WTC11 (cell line): ENCODE measurements at regions not wholly inside any gene's neighbourhood (a gene's known extent, or its start where the extent isn't known, plus 50 kb on each side); places are given as distances from the start of the nearest gene placed in this dataset.

ENCODE experiments used
- ATAC-seq: fragments of 200-7000 bp; cut with Tn5 transposase; 2 replicates; pipeline ENCODE4 v1.10.0; 2021; ENCODE audit warnings: mild to moderate bottlenecking, moderate library complexity
- CTCF ChIA-PET: fragments of 300-600 bp; sonication (Branson Sonifier 250); formaldehyde crosslinking; loops from one replicate; lab custom pipeline; 2021; ENCODE audit warnings: antibody characterized with exemption; lab: Charles Lee
- POLR2A ChIA-PET: fragments of 350-600 bp; sonication (Branson Sonifier 250); formaldehyde crosslinking; loops from one replicate; lab custom pipeline; 2021; ENCODE audit warnings: antibody characterized with exemption; lab: Charles Lee
- DNase-seq: peaks from one replicate; pipeline ENCODE4 v3.0.0; 2021; ENCODE audit warnings: low spot score
- H3K27ac Mint-ChIP-seq: 2 replicates; pipeline ENCODE4 v1.8.0; 2021; ENCODE audit warnings: mixed read lengths
- H3K27me3 Mint-ChIP-seq: 2 replicates; pipeline ENCODE4 v1.8.0; 2021; ENCODE audit warnings: low read depth, mild to moderate bottlenecking, moderate library complexity, mixed read lengths
- H3K36me3 Mint-ChIP-seq: 2 replicates; pipeline ENCODE4 v1.8.0; 2021; ENCODE audit warnings: mixed read lengths
- H3K4me1 Mint-ChIP-seq: 2 replicates; pipeline ENCODE4 v1.8.0; 2022; ENCODE audit warnings: mixed read lengths
- H3K4me3 Mint-ChIP-seq: 2 replicates; pipeline ENCODE4 v1.8.0; 2021; ENCODE audit warnings: mild to moderate bottlenecking, moderate library complexity, mixed read lengths
- H3K9me3 Mint-ChIP-seq: 2 replicates; pipeline ENCODE4 v1.8.0; 2021; ENCODE audit warnings: mixed read lengths
- GTF2I ChIP-seq: fragments of 250-450 bp; sonication (Bioruptor Pico); conservative IDR thresholded peaks from 2 replicates; pipeline ENCODE4 v1.4.0; 2021; ENCODE audit warnings: mild to moderate bottlenecking
- NR2C2 ChIP-seq: sonication (generic); formaldehyde crosslinking; IDR thresholded peaks from 2 replicates; pipeline ENCODE4 v1.8.0; 2022; ENCODE audit warnings: mild to moderate bottlenecking, missing genetic modification reagents
- SOX15 ChIP-seq: fragments of 250-450 bp; sonication (Bioruptor Pico); IDR thresholded peaks from 2 replicates; pipeline ENCODE4 v1.9.0; 2021; ENCODE audit warnings: mild to moderate bottlenecking
- ZNF232 ChIP-seq: sonication (generic); formaldehyde crosslinking; IDR thresholded peaks from 2 replicates; pipeline ENCODE4 v1.8.0; 2022; ENCODE audit warnings: mild to moderate bottlenecking, missing genetic modification reagents
- TF ChIP-seq, protein P1 (sequence below): sonication (generic); formaldehyde crosslinking; IDR thresholded peaks from 2 replicates; pipeline ENCODE4 v1.8.1; 2023; ENCODE audit warnings: mild to moderate bottlenecking, moderate library complexity, missing genetic modification reagents
- TF ChIP-seq, protein P2 (sequence below): sonication (generic); formaldehyde crosslinking; IDR thresholded peaks from 2 replicates; pipeline ENCODE4 v1.8.1; 2022; ENCODE audit warnings: low read depth, missing genetic modification reagents, borderline replicate concordance
- TF ChIP-seq, protein P3 (sequence below): fragments of 250-450 bp; sonication (Bioruptor Pico); IDR thresholded peaks from 2 replicates; pipeline ENCODE4 v1.9.0; 2021; ENCODE audit warnings: mild to moderate bottlenecking, borderline replicate concordance
- TF ChIP-seq, protein P4 (sequence below): sonication (generic); formaldehyde crosslinking; IDR thresholded peaks from 2 replicates; pipeline ENCODE4 v1.8.0; 2022; ENCODE audit warnings: mild to moderate bottlenecking, missing genetic modification reagents
- TF ChIP-seq, protein P5 (sequence below): sonication (generic); formaldehyde crosslinking; IDR thresholded peaks from 2 replicates; pipeline ENCODE4 v1.8.1; 2023; ENCODE audit warnings: mild to moderate bottlenecking, missing genetic modification reagents, moderate library complexity
- TF ChIP-seq, protein P6 (sequence below): sonication (generic); formaldehyde crosslinking; IDR thresholded peaks from 2 replicates; pipeline ENCODE4 v1.8.1; 2022; ENCODE audit warnings: mild to moderate bottlenecking, moderate library complexity, missing genetic modification reagents

DNA sequence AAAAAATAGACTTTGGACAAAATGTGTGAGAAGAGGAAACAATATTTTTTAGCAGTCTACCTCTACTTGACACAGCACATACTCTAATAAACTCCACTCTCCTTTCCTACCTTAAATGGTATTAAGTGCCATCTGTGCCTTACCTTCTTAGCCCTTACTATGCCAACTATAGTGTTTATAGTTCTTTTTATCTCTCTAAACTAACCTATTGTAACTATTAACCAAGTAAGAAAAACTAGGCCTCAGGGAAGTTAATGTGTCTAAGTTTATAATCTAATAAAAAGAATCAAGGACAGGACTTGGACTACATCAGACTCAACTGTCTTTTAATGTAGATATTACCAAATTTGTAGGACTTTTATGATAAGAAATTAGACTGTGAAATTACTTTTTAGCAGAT lies 251.7 kb upstream of the ROBO2 start:
- Mint-ChIP-seq H3K27ac (no peak overlapping the region), H3K4me1 (peaks cover 15% of the 10 kb centered on the region), H3K27me3 (no peaks in the 10 kb centered on the region), H3K4me3 (no peak overlapping the region), H3K36me3 (peaks cover 22% of the 10 kb centered on the region), H3K9me3 (peaks cover 30% of the 10 kb centered on the region)
- DNase-seq = no peak
- CTCF ChIA-PET = no interaction called here
- TF ChIP-seq, protein P1, sequence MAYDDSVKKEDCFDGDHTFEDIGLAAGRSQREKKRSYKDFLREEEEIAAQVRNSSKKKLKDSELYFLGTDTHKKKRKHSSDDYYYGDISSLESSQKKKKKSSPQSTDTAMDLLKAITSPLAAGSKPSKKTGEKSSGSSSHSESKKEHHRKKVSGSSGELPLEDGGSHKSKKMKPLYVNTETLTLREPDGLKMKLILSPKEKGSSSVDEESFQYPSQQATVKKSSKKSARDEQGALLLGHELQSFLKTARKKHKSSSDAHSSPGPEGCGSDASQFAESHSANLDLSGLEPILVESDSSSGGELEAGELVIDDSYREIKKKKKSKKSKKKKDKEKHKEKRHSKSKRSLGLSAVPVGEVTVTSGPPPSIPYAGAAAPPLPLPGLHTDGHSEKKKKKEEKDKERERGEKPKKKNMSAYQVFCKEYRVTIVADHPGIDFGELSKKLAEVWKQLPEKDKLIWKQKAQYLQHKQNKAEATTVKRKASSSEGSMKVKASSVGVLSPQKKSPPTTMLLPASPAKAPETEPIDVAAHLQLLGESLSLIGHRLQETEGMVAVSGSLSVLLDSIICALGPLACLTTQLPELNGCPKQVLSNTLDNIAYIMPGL = no peak
- TF ChIP-seq NR2C2 (CRISPR knock-in tag) (no peak), ZNF232 (no peak), SOX15 (no peak)
- TF ChIP-seq, protein P2, sequence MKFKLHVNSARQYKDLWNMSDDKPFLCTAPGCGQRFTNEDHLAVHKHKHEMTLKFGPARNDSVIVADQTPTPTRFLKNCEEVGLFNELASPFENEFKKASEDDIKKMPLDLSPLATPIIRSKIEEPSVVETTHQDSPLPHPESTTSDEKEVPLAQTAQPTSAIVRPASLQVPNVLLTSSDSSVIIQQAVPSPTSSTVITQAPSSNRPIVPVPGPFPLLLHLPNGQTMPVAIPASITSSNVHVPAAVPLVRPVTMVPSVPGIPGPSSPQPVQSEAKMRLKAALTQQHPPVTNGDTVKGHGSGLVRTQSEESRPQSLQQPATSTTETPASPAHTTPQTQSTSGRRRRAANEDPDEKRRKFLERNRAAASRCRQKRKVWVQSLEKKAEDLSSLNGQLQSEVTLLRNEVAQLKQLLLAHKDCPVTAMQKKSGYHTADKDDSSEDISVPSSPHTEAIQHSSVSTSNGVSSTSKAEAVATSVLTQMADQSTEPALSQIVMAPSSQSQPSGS = no peak
- TF ChIP-seq, protein P3, sequence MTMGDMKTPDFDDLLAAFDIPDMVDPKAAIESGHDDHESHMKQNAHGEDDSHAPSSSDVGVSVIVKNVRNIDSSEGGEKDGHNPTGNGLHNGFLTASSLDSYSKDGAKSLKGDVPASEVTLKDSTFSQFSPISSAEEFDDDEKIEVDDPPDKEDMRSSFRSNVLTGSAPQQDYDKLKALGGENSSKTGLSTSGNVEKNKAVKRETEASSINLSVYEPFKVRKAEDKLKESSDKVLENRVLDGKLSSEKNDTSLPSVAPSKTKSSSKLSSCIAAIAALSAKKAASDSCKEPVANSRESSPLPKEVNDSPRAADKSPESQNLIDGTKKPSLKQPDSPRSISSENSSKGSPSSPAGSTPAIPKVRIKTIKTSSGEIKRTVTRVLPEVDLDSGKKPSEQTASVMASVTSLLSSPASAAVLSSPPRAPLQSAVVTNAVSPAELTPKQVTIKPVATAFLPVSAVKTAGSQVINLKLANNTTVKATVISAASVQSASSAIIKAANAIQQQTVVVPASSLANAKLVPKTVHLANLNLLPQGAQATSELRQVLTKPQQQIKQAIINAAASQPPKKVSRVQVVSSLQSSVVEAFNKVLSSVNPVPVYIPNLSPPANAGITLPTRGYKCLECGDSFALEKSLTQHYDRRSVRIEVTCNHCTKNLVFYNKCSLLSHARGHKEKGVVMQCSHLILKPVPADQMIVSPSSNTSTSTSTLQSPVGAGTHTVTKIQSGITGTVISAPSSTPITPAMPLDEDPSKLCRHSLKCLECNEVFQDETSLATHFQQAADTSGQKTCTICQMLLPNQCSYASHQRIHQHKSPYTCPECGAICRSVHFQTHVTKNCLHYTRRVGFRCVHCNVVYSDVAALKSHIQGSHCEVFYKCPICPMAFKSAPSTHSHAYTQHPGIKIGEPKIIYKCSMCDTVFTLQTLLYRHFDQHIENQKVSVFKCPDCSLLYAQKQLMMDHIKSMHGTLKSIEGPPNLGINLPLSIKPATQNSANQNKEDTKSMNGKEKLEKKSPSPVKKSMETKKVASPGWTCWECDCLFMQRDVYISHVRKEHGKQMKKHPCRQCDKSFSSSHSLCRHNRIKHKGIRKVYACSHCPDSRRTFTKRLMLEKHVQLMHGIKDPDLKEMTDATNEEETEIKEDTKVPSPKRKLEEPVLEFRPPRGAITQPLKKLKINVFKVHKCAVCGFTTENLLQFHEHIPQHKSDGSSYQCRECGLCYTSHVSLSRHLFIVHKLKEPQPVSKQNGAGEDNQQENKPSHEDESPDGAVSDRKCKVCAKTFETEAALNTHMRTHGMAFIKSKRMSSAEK (CRISPR knock-in tag) = no peak
- ATAC-seq = no peak
- POLR2A ChIA-PET = no interaction called here

DNA sequence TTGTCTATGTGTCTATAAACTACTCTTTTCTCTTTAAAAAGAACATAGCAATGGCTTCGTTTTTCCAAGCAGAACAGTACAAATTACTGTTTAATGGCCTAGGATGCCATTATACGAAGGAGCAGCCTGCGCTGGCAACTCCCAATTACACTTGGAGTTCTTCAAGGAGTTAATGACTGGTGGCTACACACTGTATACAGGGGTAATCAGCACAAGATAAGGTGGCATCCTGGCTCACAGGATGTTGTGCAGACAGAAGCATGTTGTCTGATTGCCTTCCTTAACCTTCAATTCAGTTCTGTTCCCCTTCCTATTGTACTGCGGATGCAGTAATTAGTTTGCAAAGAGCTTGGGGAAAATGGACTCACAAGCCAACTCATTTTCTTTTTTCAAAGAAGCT lies 250.7 kb upstream of the ROBO2 start:
- no peak overlapping the region for H3K4me3 Mint-ChIP-seq
- ChIA-PET CTCF (interaction anchor here (0.6 kb wide), 1 partner anchor 178 kb away, joined by 4 read pairs; no protein-coding TSS in a partner anchor), POLR2A (no interaction called here)
- TF ChIP-seq, protein P4, sequence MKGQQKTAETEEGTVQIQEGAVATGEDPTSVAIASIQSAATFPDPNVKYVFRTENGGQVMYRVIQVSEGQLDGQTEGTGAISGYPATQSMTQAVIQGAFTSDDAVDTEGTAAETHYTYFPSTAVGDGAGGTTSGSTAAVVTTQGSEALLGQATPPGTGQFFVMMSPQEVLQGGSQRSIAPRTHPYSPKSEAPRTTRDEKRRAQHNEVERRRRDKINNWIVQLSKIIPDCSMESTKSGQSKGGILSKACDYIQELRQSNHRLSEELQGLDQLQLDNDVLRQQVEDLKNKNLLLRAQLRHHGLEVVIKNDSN = no peak
- TF ChIP-seq GTF2I = no peak
- H3K4me1 Mint-ChIP-seq = peaks cover 16% of the 10 kb centered on the region
- peaks cover 14% of the 10 kb centered on the region for H3K36me3 Mint-ChIP-seq
- ATAC-seq (peak; percentile 93), DNase-seq (no peak)
- peaks cover 20% of the 10 kb centered on the region for H3K9me3 Mint-ChIP-seq
- H3K27ac Mint-ChIP-seq = no peak overlapping the region
- no peaks in the 10 kb centered on the region for H3K27me3 Mint-ChIP-seq

DNA sequence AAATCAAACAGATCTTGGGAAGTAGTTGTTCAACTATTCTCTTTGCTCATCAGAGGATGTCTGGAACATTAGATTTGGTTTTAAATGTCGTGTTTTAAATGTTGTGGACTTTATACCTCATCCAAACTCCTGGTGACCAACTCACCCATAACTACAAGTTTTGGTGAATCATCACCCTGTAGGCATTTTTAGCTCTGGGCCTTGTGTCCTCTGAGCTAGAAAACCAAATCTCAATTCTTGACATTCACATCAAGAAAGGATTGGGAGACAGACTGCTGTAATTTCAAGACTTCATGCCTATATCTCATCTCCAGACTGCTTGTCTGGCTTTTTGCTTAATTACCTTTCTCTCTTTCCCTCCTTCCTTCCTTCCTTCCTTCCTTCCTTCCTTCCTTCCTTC lies 228.5 kb upstream of the ROBO2 start:
- ChIA-PET CTCF (no interaction called here), POLR2A (no interaction called here)
- TF ChIP-seq, protein P5, sequence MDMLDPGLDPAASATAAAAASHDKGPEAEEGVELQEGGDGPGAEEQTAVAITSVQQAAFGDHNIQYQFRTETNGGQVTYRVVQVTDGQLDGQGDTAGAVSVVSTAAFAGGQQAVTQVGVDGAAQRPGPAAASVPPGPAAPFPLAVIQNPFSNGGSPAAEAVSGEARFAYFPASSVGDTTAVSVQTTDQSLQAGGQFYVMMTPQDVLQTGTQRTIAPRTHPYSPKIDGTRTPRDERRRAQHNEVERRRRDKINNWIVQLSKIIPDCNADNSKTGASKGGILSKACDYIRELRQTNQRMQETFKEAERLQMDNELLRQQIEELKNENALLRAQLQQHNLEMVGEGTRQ = no peak
- TF ChIP-seq, protein P6, sequence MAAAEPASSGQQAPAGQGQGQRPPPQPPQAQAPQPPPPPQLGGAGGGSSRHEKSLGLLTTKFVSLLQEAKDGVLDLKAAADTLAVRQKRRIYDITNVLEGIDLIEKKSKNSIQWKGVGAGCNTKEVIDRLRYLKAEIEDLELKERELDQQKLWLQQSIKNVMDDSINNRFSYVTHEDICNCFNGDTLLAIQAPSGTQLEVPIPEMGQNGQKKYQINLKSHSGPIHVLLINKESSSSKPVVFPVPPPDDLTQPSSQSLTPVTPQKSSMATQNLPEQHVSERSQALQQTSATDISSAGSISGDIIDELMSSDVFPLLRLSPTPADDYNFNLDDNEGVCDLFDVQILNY (CRISPR knock-in tag) = no peak
- Mint-ChIP-seq H3K9me3 (no peaks in the 10 kb centered on the region), H3K27me3 (no peaks in the 10 kb centered on the region), H3K4me1 (0 out of 2 replicates have a peak, but pooled peaks cover 5% of the 10 kb centered on the region), H3K36me3 (no peaks in the 10 kb centered on the region), H3K27ac (no peak overlapping the region), H3K4me3 (no peak overlapping the region)
- DNase-seq = no peak
- no peak for ATAC-seq
